ENCODE measurements at regions not wholly inside any gene's neighbourhood (a gene's known extent, or its start where the extent isn't known, plus 50 kb on each side); places are given as distances from the start of the nearest gene placed in this dataset.

DNA sequence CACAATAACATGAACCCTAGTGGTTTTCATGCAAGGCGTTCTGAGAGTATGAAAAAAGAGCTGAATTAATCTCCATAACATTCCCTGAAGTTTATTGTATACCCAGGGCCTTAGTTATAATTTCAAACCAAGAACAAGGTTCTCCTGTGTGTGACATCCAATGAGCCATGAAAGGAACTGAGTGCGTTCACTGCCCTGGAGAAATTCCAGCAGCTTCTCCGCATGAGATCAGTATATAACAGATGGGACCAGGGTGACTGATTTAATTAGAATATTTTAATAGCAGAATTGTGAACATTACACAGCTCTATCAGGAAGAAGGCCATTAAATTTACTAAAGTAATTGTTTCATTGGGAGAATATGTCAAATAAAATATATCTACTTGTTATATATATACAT is 1190.5 kb upstream of the SLC10A2 start:
- TF ChIP-seq, protein P1, sequence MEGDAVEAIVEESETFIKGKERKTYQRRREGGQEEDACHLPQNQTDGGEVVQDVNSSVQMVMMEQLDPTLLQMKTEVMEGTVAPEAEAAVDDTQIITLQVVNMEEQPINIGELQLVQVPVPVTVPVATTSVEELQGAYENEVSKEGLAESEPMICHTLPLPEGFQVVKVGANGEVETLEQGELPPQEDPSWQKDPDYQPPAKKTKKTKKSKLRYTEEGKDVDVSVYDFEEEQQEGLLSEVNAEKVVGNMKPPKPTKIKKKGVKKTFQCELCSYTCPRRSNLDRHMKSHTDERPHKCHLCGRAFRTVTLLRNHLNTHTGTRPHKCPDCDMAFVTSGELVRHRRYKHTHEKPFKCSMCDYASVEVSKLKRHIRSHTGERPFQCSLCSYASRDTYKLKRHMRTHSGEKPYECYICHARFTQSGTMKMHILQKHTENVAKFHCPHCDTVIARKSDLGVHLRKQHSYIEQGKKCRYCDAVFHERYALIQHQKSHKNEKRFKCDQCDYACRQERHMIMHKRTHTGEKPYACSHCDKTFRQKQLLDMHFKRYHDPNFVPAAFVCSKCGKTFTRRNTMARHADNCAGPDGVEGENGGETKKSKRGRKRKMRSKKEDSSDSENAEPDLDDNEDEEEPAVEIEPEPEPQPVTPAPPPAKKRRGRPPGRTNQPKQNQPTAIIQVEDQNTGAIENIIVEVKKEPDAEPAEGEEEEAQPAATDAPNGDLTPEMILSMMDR (IDR thresholded peaks at IDR 0.05) = no peak
- TF ChIP-seq POLR2A (IDR thresholded peaks at IDR 0.05) = no peak
